NCI-H2196 treated with DMSO at 0.1 percent for 48 hours (cell line): ENCODE measurements at regions not wholly inside any gene's neighbourhood (a gene's known extent, or its start where the extent isn't known, plus 50 kb on each side); places are given as distances from the start of the nearest gene placed in this dataset.

Source experiments
- DNase-seq: peaks from one replicate; lab custom pipeline; 2025; ENCODE audit not compliant: unreplicated experiment; lab: John Stamatoyannopoulos, UW

GRCh38 chr4:10205223-10205622, 88.6 kb upstream of the WDR1 start:
- no peak for DNase-seq

- DNase-seq: no peak
These were observed 87.9 kb upstream of the WDR1 start for GRCh38 chr4:10204401-10205058.

- no peak for DNase-seq
These were observed 87.3 kb upstream of the WDR1 start for GRCh38 chr4:10203851-10204250.

- no peak for DNase-seq
These were observed 85.0 kb upstream of the WDR1 start for GRCh38 chr4:10201381-10202223.

GRCh38 chr4:10200869-10201268, 84.3 kb upstream of the WDR1 start:
- DNase-seq: no peak

GRCh38 chr4:10198365-10198764, 81.8 kb upstream of the WDR1 start:
- no peak for DNase-seq

GRCh38 chr4:10197952-10198351, 81.4 kb upstream of the WDR1 start:
- DNase-seq: no peak

GRCh38 chr4:10196191-10196590, 79.6 kb upstream of the WDR1 start:
- DNase-seq: no peak

GRCh38 chr4:10192331-10192730, 75.7 kb upstream of the WDR1 start:
- no peak for DNase-seq

- DNase-seq: no peak
These were observed 71.9 kb upstream of the WDR1 start for GRCh38 chr4:10188400-10189004.

- DNase-seq: no peak
These were observed 69.9 kb upstream of the WDR1 start for GRCh38 chr4:10186228-10187214.

- no peak for DNase-seq
These were observed 69.1 kb upstream of the WDR1 start for GRCh38 chr4:10185518-10186227.

- no peak for DNase-seq
These were observed 67.9 kb upstream of the WDR1 start for GRCh38 chr4:10184501-10184938.

GRCh38 chr4:10184041-10184440, 67.4 kb upstream of the WDR1 start:
- DNase-seq: no peak

GRCh38 chr4:10183462-10183861, 66.9 kb upstream of the WDR1 start:
- DNase-seq: no peak

- DNase-seq: no peak
These were observed 66.1 kb upstream of the WDR1 start for GRCh38 chr4:10182446-10183424.

- no peak for DNase-seq
These were observed 65.3 kb upstream of the WDR1 start for GRCh38 chr4:10181745-10182445.

- DNase-seq: no peak
These were observed 64.5 kb upstream of the WDR1 start for GRCh38 chr4:10180927-10181744.
